GM21723 (cell line): ENCODE measurements at regions not wholly inside any gene's neighbourhood (a gene's known extent, or its start where the extent isn't known, plus 50 kb on each side); places are given as distances from the start of the nearest gene placed in this dataset.
"Not testable (repeated sequence)": the region's sequence is repeated elsewhere in the genome, so short reads cannot be mapped to it uniquely, and the experiment has no call there.

Source experiments
- ATAC-seq: cut with Tn5 transposase; IDR thresholded peaks from one replicate; pipeline ENCODE4 v1.9.1; 2021; ENCODE audit warnings: mild to moderate bottlenecking, moderate library complexity; ENCODE audit not compliant: unreplicated experiment

DNA sequence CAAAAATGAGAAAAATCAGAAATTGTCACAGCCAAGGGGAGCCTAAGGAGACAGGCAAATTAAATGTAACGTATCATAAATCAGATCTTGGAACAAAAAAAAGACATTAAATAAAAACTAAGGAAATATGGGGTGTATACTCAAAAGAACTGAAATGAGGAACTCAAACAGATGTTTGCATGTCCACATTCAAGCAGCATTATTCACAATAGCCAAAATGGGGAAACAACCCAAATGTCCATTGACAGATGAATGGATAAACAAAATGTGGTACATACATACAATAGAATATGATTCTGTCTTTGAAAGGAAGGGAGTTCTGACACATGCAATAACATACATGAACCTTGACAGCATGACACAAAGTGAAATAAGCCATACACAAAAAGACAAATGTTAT is 155.8 kb upstream of the KLF7 start:
- no peak for ATAC-seq

DNA sequence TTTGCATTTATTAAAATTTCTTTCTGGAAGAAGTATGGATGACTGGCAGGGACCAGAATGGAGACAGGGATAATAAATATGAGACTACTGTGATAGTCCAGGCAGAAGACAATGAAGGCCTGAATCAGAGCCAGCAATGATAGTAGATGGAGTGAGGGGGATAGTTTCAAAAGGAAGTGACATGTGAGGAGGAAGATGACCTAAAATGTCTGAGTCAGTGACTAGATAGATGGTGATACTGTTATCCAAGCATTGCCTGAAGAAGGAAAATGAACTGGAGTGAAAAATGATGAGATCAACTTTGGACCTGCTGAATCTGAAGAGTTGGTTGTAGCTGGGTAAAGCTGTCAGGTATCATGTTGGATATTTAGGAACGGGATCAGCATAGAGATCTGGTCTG is 158.3 kb upstream of the KLF7 start:
- ATAC-seq, result no peak

DNA sequence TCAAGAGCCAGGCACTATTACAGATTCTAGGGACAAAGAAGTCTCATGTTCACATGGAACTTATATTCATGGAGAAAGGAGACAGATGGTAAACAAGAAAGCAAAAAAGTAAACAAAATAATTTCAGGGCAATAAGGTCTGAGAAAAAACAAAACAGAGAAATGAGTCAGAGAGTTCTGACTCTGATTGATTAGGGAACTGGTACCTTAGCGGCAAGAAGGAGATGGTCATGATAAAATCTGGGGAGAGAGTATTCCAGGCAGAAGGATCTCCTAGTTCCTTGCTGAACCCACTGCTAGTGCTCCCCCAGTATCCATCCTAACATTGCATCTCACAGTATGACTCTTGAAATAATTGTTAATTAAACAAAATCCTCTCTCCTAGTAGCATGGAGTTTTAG is 161.8 kb upstream of the KLF7 start:
- peak; percentile 24 for ATAC-seq

DNA sequence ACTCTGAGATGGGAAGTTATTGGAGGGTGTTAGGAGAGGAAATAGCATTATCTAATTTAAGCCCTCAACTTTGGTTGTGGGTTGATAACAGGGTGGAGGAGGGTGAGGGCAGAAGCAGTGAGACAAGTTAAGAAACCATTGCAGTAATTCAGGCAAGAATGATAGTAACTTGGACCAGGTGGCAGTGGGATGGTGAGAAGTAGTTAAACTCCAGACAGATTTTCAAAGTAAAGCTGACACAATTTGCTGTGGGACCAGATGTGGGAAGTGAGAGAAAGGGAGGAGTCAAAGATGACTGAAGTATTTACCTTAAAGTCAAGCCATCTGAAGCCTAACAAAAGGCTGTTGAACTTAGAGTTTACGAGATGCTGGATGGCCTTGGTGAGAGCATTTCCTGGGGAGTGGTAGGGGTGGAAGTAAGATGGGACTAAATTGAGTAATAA is 163.2 kb upstream of the KLF7 start:
- ATAC-seq, result peak; percentile 48

DNA sequence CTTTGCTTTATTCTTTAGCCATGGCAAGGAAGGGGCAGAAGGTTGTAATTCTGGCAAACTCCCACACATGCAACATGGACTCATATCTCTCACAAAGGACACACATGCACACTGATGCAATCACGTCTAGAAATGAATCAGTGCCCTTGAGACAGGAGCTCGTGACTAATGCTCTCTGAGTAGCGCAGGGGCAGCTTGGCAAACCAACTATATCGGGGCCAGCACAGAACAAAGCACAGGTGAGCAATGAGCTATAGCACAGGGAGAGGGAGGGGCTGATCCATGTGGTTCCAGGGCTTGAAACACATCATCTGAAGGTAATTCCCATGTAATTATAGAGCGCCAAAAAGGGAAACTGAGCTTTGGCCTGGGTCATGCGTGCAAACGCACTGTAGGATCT is 165.2 kb upstream of the KLF7 start:
- peak; percentile 56 for ATAC-seq

DNA sequence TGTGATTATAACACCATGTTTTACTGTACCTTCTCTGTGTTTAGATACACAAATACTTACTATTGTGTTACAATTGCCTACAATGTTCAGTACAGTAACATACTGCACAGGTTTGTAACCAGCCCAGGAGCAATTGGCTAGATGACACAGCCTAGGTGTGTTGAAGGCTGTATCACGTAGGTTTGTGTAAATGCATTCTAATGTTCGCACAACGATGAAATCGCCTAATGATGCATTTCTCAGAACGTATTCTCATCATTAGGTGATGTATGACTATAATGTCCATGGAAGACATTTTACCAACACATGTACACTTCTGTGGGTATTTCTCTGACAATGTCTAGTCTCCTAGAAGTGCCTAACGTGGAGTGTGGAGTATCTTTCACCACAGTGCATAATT is 165.9 kb upstream of the KLF7 start:
- ATAC-seq, result no peak

DNA sequence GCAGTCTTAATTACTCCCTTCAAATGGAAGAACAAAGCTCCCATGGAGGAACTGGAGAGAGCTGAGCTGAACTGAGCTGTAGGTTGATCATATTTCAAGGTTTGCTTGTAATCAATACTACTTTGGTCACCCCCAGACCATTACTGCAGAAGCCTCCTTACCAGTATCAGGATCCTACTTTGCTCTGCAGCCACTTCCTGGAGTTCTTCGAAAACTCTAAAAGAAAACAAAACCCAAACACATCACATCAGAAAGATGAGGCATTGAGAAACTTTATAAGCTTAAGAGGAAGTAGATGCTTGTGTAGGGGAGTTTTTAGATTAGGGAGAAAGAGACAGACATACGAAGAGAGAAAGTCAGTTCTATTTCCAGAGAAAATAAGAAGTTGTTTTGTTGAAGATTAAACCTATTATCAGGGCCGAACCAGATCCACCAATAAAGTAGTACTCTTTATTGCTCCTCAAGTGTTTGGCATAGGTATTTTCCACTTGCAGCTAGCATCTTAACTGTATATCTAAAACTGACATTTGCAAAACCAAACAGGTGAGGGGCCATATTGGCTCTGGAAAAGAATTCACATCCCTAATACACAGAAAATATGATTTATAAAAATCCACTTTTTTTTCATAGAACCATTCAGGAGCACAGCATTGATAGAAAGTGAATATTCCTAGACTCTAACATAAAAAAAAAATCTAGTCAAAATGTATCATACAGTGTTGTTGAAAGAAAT is 166.9 kb upstream of the KLF7 start:
- ATAC-seq, result peak; percentile 28

DNA sequence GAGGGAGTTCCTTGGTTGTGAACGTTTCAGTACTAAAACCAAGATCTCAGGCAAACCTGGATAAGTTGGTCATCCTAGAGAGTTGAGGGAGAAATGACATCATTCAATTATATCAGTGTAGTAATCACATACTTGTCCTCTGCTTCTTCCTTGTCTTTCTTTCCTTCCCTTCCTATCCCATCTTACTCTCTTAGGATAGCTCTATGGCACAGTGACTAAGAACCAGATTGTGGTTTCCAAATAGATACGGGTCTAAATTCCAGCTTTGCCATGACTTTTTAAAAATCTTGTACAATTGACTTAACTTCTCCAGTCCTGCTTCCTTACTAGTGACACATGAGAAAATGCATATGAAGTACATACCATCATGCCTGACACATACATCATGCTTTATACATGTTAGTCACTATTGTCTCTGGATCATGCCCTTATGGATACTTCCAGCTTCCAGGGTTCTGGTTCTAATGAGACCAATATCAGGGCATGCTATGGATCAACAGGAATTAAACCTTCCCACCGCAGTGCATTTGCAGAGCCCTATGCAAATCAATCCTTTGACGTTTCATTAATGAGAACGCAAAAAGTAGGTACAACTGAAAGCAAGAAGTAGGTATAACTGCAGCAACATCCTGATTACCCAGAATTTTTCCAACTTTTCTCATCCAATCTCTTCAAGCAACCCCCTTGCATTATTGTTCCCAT is 168.0 kb upstream of the KLF7 start:
- ATAC-seq, result no peak

DNA sequence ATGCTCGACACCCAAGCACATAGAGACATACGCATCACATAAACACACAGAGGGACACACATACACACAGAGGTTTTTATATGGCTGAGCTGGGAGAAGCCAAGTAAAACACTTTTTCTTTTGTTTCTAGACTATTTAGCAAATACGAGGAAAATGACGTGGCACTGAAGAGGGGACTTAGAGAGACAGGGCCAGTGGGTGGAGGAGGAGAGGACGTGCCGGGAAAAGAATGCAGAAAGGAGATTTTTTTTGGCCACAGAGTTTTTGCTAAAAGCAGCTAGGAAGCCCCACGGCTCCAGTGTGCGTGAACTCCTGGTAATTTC is 168.5 kb upstream of the KLF7 start:
- peak; percentile 5 for ATAC-seq

DNA sequence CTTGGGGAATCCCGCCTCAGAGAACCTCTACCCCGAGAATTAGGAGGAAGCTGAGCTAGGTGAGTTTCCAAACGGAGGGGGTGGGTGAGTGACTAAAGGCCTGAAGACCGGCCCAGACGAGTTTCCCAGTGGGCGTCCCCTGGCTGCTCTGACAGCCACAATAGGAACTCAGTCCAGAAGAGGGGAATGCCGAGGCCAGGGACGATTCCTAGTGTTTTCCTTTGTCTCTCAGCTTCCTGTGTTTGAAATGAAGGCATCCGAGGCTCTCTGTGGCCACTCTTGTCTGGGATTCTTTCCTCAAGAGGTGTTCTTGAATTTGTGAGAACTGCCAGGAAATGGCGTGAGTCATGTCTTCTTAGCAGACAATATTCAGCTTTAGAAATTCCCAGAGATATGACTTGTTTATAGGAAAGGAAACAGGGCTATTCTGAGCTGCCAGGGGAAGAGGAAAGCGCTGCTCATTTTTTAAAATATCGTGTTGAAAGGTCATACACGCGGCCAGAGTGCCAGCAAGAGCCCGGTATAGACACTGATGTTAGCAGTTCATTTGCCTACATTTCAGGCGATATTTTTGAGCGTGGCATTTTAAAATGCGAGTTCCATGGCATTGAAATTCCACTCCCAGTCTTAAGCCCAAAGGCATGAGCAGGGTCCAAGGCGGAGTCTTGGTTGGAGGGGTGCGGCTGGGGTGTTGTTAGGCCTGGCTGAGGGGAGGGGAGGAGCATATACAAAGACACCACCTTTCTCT is 169.1 kb upstream of the KLF7 start:
- peak; percentile 29 for ATAC-seq

DNA sequence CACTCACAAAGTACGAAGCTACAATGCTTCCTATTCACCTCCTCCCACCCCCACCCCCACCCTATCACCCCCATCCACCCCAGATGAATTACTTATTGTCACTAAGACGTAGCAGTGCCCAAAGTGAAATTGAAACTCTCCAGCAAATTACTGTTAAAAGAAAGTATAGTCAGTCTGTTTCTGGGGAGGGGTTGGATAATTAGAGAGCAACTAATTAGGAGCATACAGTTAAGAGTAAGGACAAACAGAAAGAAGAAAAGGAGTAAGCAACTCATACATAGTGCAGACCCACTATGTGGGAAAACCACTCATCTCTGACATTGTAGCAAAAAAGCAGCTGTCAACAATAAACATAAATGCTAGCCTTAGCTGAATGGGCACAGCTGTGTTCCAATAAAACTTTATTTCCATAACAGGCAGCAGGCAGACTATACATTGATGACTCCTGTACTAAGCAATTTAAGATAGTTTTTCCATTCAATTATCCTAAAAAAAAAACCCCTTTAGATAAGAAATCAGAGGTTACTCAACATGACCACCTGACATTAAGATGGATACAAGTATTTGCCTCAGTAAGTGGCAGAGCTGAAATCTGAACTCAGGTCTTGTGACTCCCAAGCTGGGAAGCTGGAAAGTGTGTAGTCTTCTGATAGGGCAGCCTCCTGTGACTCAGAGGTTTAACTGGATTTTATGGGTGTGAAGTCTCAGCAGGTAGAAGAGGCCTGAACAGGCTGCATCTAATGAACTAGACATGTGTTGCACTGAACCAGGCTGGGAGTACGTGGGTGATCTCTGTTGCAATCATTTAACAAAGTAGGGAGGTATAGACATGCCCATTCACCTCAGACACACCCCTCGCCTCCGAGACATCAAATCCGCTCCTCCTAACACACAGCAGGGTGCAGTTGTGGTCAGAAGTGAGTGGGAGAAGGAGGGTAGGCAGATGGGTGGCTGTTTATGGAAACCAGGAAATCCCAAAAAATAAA is 171.8 kb upstream of the KLF7 start:
- peak; percentile 32 for ATAC-seq

DNA sequence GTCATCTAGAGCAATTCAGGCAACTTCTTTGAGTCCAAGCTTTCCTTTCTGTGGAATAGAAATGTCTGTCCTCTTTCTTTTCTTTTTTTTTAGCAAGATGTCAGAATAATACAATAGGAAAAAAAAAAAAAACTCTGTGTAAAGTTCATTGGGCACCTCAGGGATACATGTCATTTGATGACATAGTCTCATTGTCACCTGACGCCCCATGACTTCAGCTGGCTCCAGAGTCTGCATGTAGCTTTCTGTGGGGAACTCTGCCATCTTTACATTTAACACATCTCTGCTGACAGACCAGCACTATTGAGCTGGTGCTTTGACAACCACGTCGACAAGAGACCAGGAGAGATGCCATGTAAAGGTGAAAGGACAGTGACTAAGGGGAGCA is 172.5 kb upstream of the KLF7 start:
- ATAC-seq, result no peak

DNA sequence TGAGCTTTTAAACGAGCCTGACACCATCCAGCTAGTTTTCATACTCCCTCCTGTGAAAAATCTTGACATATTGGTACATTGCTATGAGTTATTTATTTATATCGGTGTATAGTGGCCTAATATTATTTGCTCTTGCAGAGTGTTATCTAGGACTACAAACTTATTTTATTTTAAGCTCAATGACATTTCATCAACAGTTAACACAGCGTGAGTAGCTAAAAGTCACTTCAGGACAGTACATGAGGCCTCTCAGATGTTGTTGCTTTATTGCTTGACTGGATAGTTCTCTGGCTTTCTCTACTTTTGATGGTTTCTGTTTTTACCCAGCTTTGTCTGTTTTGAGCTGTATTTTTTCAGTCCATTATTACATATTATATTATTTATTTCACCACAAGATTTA is 172.9 kb upstream of the KLF7 start:
- no peak for ATAC-seq

DNA sequence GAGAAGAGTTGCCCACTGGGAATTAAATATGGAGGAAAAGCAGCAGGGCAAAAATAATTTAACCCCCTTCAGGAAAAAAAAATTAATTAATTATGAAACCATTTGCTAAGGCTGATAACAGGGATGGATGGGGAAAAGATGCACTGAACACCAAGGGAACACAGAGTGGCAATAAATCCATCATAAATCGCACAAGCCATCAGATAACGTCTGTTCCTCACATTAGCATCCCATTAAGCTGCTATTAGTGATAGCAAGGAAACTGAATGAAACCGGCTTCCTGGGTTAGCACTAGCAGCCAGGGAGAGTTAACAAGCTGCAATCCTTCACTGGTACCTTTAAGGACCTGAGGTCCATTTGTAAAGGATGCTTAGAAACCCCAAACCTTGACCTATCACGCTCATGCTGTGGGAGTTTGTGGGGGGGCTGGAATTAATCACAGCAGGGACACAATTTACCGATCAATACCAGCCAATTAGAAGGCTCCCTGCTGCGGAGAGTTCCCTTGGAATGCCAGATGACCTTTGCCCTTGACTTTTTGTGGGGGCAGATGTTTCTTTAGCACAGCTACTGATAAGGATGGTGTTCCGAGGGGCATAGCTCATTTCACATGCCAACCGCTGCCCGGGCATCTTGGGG is 175.5 kb upstream of the KLF7 start:
- ATAC-seq, result no peak

DNA sequence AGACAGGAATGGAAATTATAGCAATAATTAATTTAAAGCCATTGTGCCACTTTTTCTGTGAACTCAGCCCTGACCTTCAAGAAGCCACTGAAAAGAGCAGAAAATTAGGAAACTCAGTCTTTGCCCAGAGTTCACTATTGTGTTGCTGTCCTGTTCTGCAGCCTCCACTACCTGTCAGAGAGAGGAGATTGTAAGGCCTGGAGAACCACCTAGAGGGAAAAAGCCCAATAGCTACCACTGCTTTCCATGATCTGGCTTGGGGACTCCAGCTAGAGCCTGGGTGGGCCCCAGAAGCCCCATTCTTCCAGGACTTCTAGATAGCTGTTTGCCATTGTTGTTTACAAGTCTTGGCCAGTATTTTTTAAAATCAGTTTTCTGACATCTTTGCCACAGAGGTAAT is 176.1 kb upstream of the KLF7 start:
- no peak for ATAC-seq

DNA sequence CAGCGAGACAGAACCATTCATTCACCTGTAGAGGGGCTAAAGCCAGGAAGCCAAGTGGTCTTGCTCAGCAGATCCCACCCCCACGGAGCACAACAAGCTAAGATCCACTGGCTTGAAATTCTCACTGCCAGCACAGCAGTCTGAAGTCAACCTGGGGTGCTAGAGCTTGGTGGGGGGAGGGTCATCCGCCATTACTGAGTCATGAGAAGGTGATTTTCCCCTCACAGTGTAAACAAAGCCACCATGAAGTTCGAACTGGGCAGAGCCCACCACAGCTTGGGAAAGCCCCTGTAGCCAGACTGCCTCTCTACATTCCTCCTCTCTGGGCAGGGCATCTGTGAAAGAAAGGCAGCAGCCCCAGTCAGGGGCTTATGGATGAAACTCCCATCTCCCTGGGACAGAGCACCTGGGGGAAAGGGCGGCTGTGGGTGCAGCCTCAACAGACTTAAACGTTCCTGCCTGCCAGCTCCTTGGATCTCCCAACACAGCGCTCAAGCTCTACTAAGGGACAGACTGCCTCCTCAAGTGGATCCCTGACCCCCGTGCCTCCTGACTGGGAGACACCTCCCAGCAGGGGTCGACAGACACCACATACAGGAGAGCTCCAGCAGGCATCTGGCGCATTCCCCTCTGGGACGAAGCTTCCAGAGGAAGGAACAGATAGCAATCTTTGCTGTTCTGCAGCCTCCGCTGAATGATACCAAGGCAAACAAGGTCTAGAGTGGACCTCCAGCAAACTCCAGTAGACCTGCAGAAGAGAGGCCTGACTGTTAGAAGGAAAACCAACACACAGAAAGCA is 179.0 kb upstream of the KLF7 start:
- not testable (repeated sequence) for ATAC-seq

DNA sequence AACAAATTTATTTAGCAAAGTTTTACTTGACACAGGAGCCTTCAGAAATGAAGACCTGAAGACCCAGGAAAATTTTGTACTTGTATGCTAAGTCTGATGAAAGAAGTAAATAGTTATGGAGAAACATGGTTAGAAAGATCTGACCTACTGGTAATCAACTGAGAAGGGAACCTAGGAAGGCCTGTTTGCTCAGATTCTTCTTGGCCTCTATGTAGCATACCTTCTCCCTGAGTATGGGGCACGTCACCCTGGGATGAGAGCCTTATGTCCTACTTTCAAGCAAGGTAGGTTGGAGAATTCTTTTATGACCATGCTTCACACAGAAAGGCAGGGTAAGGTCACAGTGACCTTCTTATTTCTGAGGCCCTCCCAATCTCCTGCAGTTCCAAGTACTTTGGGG is 178.6 kb upstream of the CREB1 start:
- no peak for ATAC-seq

DNA sequence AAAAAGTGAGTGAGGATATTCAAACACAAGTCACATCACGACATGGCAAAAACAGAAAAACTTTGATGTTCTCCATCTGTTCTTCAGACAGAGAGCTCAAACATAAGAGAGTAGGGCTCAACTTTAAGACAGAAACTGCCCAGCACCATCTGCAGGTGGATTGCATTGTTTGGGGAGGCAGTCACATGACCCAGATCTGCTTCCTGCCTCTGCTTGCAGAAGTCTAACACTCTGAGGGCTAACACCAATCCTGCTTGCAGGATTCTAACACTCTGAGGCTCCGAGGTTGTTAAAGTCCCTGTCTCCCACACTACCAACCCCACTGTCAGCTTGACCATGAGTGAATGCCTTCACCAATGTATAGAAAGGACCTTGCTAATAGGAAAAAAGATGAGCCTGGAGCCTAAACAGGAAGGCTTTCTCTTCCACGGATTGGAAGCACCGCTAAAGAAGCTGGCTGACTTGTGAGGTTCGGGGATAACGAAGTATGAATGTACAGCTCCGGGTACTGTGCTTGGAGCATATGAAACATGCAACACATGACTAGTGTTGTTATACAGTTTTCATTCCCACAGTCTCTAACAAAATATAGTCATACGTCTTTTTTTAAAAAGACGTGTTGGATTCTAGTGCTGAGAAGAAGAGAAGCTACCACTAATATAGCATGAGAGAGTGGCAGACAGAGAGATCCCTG is 176.6 kb upstream of the CREB1 start:
- ATAC-seq, result peak; percentile 80

DNA sequence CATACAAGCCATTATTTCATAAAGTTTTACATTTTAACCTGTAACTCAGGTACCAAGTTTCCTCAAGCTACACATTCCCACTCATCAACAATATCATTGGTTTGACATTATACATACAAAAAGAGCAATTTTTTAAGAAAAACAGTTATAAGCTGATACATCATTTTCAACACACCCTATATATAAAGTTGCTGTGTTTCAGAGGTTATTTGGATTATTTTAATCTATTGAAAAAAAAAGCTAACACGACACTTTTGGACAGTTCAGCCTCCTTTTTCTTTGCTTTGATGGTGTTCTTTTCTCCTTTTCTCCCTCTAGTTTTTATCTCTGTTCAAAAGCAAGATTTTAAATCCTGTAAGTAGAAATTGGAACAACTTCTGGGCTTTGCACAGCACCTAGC is 175.9 kb upstream of the CREB1 start:
- no peak for ATAC-seq
